Upper lobe of left lung (tissue), 4 donors: ENCODE measurements at regions not wholly inside any gene's neighbourhood (a gene's known extent, or its start where the extent isn't known, plus 50 kb on each side); places are given as distances from the start of the nearest gene placed in this dataset.

Experiments
- CTCF ChIP-seq, 6 experiments: fragments of 450-650 bp in 4 of 6; fragments of 200-600 bp in 2 of 6; sonication (generic) in 2 of 6; IDR thresholded peaks; one replicate each; pipeline ENCODE4 v1.5.1; 2016 to 2019; ENCODE audit warnings: antibody characterized with exemption in 6 of 6
- EP300 ChIP-seq, 4 donors: sonication (generic); formaldehyde crosslinking; IDR thresholded peaks; one replicate each; pipeline ENCODE4 v1.5.1; 2017; ENCODE audit warnings: antibody characterized with exemption in 4 of 4, control low read depth in 2 of 4
- POLR2A ChIP-seq, 4 donors: fragments of 450-650 bp; IDR thresholded peaks; one replicate each; pipeline ENCODE4 v1.5.1; 2016 to 2017; ENCODE audit warnings: antibody characterized with exemption in 4 of 4, mild to moderate bottlenecking in 2 of 4
- POLR2AphosphoS5 ChIP-seq, 2 donors: sonication (generic); formaldehyde crosslinking; IDR thresholded peaks; one replicate each; pipeline ENCODE4 v1.5.1; 2017; ENCODE audit warnings: antibody characterized with exemption in 2 of 2

- TF ChIP-seq CTCF (IDR thresholded peaks at IDR 0.05) = no peak
- TF ChIP-seq POLR2A (IDR thresholded peaks at IDR 0.05) = no peak
- no peak for TF ChIP-seq POLR2AphosphoS5 (IDR thresholded peaks at IDR 0.05)
- no peak for TF ChIP-seq EP300 (IDR thresholded peaks at IDR 0.05)
Measured at GRCh38 chr9:87810008-87810407, 72.7 kb upstream of the SPATA31E1 start.
